ENCODE measurements at regions not wholly inside any gene's neighbourhood (a gene's known extent, or its start where the extent isn't known, plus 50 kb on each side); places are given as distances from the start of the nearest gene placed in this dataset.

DNA sequence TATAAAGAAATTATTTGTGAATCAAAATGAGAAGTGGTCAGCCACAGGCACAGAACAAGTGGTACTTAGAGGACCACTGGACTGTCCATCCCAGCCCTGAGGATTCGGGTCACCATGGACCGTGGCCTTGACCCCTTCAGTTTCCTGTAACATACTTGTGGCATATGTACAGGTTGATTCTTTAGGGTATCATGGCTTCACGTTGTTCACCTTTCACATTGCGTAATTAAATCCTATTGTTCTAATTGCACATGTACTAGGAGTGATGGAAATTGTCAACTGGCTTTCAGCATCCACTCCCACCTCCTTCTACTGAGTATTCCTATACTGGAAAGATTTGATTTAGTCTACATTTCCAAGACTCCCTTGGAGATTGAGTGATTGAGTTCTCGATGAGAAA, 148.3 kb upstream of the GJB5 start:
- DNase-seq (ENCODE audit: low read depth), result no peak

DNA sequence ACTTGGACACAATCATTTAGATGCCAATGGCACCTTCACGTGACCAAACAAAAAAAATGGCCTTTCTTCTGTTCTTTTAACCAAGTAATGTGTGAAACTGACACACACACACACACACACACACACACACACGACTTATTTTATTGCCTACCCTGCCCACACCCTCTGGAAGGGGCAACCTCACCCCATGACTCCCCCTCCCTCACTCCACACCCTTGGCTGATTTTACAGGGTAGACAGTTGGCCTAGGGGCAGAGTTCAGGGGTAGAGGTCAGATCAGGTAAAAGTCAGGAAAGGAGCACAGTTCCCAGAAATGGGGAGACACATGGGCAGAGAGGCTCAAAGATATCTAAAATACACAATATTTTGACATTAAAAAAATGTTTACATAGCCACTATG, 144.8 kb upstream of the GJB5 start:
- no peak for DNase-seq (ENCODE audit: low read depth)

DNA sequence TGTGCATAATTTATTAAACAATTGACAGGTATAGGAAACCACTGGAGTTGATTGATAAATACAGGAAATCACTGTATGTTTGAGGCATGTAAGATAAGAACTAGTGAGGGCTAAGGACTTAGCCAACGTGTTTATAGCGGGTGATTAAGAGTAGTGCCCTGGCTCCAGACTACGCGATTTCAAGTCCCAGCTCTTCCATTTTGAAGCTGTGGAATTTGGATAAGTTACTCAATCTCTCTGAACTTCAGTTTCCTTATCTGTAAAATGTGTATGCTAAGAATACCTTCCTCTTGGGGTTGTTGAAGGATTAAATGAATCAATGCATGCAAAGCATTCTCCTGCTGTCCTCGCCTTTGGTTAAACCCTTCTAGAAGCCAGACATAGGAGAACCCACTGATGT, 143.3 kb upstream of the GJB5 start:
- DNase-seq (ENCODE audit: low read depth), result no peak

DNA sequence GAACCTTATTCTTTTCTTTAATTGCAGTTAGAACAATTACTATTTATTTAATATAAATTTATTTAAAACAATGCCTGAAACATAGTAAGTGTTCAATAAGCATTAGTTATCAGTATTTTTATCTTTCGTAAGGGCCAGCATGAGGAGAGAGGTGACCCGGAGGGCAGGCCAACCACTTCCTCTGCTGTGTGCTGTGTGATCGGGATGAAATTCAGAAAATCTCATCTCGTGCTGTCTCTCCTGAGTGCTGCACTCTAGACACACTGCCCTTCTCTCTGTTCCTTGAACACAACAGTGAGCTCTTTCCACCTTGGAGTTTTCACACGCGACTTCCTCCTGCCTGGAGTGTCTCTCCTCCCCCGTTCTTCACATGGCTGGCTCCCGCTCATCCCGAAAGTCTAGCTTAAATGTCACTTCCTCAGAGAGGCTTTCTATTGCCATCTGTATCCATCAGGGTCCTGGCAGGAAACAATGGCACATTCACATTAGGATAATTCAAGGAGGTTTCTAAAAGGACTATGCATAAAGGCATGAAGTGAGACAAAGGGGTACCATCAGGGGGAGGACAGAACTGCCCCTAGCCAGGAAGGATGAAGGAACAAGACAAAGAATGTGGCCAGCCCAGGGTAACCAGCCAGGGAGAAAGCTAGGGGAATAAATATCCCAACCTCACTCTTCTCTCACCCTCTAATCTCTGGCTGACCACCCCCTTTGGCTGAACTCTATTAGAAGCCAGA, 142.6 kb upstream of the GJB5 start:
- DNase-seq (ENCODE audit: low read depth), result no peak

DNA sequence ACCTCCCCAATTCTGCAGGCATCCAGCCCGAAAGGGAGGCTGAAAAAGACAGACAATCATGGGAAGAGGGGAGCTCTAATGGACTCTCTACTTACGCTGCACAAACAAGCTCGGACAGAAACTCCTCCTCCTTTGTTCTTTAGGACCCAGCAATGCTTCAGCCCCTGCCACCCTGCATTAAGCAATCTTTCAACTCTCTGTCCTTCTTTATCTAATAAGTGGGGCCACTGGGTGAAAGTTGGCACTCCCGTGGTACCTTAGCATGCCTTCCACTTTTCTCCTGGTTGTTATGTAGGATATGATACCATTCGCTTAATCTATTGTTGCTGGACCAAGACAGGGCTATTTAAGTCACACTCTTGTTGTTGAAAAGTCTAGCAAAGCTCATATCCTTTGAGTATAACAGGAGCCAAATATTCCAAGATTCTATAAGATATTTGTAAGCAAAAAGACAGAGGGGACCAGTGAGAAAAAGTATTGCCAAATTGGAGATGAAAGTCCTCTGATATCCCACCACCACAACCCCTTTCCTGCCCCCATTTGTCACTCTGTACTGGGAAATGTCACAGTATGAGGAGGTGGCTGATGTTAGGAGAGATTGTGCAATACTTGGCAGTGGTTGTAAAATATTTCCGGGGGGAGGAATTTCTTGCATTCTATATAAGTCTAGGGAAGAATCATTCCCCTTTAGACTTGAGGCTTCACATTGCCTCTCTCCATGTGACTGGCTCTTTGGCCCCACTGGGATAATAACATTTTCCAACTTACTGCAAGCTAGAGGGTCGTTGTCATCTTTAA, 137.3 kb upstream of the GJB5 start:
- no peak for DNase-seq (ENCODE audit: low read depth)

DNA sequence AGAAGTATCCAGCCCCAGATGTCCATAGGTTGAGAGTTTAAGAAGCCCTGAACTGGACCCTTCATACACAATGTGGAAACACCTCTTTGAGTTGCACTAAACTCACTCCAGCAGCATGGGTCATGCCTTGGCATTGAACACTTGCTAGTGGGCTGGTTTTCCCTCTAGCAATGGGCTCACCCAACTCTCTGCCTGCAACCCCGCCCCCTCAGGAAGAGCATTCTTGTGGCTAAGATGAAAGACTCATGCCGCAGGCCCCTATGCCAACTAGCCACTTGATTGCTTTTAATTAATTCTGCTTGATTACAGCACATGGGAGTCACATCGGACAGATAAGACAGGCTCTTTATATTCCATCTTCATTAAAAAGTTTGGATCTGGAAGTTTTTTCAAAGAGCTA, 136.5 kb upstream of the GJB5 start:
- DNase-seq (ENCODE audit: low read depth), result peak; percentile 39

DNA sequence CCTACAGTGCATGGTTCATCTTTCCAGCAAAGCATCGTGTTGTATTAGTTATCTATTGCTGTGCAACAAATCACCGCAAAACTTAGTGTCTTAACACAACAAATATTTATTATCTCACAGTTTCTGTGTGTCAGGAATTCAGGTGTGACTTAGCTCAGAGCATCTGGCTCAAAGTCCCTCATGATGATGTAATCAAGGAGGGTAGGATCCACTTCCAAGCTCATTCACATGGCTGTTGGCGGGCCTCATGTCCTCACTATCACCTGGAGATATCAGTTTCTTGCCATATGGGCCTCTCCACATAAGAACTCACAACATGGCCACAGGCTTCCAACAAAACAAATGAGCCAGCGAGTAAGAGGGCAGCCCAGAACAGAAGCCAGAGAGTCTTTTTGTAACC, 135.6 kb upstream of the GJB5 start:
- no peak for DNase-seq (ENCODE audit: low read depth)

DNA sequence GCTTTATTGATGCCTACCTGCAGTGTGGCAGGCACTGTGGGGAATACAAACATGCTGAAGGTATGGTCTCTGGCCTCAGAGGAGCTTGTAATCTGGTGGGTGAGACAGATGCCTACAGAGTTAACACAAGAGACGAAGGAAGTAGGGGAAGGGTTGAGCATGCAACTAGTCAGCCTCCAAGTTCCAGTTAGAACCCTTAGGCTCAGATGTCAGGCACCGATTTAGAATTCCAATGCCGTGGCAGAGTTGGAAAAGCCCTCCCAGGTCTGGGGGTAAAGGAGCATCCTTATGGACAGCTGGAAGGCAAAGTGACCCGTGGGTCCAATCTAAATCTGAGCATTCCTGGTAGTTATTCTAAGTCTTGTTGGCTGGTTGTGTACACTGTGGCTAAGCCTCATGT, 132.9 kb upstream of the GJB5 start:
- no peak for DNase-seq (ENCODE audit: low read depth)

DNA sequence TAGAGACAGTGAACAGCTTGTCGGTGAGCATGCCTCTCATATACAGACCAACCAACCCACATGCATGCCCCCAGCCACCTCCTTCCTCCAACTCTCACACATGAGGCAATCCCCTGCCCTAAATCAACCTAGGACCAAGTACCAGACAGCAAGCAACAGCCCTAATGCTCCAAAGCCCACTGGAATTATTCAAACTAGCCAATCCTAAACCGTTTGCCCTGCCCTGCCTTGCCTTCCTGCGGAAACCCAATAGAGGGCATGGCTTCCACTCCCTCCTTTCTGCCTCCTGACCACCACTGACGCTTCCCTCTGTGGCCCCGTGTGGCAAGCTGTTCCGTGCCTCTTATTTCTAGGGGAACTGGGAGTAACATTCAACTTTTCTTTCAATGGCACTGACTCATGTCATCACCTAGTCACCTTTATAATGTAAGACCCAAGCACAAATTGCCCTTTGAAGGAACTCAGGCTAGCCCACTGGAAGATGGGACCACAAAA, 129.3 kb upstream of the GJB5 start:
- DNase-seq (ENCODE audit: low read depth), result no peak

DNA sequence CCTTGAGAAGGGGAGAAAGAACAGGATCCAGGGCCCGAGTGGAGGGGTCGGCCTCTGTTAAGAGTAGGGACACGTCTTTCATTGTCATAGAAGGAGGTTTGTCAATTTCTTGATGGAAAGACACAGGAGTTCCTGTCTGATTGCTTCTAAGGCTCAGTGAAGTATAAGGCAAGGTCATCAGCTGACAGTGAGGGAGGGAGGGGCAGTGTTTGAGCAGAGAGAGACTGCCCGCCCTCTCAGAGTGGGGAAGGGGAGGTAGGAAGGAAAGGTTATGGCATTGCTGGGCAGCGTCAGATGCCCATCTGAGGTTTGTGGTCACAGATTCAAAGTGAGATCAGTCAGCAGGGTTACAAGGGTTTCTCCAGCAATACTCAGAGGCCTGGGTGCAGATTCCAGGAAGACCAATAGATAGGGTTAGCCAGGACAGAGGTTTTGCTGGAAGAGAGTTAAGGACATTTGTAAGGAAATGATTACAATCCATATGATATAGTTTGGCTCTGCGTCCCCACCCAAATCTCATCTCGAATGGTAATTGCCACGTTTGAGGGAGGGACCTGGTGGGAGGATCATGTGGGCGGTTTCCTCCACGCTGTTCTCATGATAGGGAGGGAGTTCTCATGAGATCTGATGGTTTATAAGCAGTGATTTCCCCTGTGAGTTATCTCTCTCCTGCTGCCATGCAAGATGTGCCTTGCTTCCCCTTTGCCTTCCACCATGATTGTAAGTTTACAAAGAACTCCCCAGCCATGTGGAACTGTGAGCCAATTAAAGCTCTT, 127.2 kb upstream of the GJB5 start:
- no peak for DNase-seq (ENCODE audit: low read depth)

DNA sequence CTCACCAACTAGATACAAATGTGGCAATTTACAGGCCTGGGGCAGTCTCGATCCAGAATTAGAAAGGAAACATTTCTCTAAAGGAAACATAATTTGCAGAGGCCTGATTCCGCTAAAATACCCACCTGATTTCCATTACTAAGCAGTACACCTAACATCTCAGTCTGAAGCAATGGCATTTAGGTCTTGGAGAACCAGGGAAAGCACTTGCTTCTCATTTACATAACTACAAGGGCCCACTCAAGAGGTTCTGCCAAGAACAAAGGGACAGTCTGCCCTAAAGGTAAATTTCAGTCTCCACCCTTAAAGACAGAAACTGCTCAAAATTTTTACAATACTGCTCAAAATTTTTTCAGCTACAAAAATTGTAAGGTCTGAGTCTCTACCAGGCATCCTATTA, 123.7 kb upstream of the GJB5 start:
- DNase-seq (ENCODE audit: low read depth), result no peak

DNA sequence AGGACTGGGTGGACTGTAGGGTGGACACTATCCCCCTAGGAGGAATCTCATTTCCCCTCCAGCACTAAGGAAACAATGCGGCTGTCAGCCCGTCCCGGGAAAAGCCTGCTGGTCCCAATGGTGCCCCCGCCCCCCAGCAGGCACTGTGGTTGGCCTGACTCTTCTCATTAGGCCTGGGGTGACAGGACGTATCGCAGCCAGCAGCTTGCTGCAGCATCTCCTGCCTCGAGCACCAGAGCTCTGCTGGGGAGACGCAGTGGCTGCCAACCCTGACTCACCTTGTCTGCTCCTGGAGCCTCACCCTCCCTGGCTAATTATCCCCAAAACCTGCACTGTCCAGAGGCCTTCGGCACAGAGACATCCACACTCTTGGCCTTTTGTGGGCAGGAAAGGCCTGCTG, 115.1 kb upstream of the GJB5 start:
- DNase-seq (ENCODE audit: low read depth), result no peak

DNA sequence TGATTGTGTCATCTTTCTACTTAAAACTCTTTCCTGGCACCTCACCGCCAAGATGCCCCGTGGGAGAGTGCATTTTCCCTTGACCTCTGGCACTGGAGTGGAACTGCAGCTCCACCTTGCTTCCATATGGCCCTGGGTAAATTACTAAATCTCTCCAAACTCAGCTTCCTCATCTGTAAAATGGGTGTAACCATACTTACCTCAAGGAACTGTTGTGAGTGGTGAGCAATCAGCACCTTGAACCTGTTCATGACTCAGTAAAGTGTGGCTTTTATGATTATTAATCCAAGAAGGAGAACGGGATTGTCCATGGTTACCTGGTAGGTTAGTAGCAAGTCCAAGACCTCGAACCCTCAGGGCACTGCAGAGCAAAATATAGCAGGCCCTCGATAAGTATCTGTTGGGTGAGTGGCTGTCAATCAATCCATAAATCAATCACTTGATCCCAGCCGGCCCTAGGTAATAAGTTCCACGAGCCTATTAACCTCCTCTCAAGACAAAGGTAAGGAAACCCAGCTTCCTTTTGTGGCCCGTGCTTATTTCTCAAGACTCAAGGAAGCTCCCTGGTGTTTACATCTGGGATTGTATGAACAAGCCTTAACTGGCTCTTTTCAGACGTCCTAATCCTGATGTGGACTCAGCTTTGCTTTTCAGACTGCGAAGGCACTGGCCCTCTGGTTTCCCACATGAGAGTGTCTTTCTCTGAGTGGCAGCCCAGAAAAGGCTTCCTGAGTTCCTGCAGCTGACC, 114.0 kb upstream of the GJB5 start:
- DNase-seq (ENCODE audit: low read depth), result no peak

DNA sequence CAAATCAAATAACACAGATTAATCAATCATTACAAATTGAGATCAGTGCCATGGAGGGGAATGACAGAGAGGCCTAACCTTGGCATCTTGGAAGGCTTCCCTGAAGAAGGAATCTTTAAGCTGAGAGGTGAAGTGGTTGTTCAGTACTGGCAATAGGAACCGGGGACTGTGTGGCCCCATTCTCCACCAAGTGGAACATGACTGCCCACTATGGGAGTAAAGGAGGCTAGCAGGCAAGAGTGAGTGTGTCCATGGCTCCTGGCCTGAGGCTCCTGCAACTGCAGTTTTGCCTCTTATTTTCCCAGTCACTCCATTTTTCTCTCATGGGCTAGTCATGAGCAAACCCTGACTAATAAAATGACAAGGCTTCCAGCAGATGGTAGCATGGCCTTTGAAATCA, 112.2 kb upstream of the GJB5 start:
- DNase-seq (ENCODE audit: low read depth), result no peak

DNA sequence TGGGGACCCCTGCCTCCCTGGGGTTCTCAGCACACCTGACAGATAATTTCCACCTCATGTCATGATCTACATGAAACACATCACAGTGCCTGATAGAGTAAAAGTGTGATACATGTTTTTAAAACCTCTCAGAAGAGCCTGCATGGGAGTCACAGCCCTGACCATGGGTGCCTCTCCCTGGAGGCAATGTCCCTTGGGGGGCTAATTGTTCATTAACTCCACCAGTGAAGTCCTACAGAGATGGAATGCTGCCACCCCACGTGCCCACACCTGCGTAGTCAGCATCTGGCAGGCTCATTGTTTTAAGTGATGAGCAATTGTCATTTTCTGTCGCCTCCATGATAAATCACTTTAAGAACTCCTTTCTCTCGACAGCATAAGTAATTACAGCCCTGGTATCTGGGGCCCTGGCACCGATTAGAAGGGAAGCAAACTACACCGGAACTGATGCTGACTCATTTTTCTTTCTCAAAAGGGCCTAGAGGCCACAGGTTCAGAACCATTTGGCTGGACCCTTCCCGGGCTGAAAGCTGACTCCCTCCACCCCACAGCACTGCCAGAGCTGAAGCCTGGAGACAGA, 109.6 kb upstream of the GJB5 start:
- DNase-seq (ENCODE audit: low read depth), result no peak

DNA sequence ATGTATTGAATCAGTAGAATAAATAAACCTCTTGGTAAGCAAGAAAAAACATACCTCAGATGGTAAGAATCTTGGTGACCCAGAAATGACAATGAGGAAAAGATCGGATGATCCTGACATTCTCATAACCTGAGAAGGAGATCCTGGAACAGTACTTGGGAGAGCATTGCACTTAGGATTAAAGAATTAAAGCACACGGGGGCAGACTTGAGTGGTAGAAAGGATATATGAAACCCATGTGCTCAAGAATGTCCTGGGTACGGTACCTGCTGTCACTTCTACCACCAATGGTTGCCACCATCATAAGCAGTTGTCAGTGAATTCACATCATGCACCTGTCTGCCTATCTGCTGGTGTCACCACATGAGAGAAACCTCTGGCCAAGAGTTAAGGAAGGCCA, 108.9 kb upstream of the GJB5 start:
- DNase-seq (ENCODE audit: low read depth), result no peak

DNA sequence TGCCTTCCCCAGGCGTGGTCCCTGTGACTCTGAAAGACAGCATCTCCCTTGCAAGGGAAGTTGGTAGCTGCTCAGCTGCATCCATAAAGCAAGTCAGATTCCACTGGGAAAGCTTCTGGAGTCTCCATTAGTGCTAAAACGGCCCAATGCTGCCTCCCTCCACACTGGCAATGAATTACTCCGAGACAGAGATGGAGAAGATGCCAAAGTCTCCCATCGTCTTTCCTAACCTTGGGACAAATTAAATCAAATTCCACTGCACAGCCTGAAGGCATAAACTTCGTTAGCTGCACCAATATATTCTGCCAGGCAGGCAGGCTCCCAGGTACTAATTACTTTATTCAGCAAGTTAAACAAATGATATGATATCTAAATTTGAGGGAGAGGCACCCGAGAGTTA, 106.3 kb upstream of the GJB5 start:
- no peak for DNase-seq (ENCODE audit: low read depth)

DNA sequence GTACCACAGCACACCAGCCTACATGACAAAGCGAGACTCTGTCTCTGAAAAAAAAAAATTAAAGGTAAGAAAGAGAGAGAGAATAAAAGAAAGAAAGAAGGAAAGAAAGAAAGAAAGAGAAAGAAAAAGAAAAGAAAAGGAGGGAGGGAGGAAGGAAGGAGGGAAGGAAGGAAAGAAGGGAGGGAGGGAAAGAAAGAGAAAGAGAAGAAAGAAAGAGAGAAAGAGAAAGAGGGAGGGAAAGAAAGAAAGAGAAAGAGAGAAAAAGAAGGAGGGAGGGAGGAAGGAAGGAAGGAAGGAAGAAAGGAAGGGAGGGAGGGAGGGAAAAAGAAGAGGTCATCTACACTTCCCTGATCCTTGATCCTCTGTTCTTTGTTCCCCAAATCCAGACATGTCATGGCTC, 104.8 kb upstream of the GJB5 start:
- no peak for DNase-seq (ENCODE audit: low read depth)

DNA sequence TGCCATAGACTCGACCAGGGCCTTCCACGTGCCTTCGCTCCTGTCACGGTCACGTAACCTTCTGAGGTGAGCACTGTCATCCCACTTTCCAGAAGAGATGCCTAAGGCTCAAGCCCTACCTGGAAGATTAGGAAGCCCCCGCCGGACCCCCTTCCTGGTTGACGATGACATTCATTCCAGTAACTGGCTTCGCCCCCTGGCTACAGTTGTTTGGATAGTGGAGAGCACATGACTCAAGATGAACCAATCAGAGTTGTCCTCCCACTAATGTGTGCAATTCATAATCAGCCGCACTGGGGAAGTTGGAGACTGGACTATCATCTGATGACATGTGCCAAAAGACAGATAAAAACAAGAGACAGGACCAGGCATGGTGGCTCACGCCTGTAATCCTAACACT, 104.0 kb upstream of the GJB5 start:
- DNase-seq (ENCODE audit: low read depth), result no peak

DNA sequence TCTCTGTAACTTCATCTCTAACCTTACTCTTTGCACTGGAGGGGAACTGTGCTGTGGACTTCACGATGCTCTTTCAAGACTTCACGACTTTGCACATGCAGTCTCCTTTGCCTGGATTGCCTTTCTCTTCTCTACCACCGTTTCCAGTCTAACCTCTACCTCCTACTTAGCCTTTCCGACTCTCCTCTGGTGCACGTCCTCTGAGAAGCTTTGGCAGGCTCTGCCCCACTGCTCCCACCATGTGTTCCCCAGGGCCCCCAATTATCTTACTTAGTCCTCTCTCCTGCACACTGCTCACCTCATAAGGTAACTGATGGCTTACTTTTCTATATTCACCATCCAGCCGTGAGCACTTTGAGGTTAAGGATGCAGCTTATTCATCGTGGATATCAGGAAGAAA, 101.7 kb upstream of the GJB5 start:
- no peak for DNase-seq (ENCODE audit: low read depth)

DNA sequence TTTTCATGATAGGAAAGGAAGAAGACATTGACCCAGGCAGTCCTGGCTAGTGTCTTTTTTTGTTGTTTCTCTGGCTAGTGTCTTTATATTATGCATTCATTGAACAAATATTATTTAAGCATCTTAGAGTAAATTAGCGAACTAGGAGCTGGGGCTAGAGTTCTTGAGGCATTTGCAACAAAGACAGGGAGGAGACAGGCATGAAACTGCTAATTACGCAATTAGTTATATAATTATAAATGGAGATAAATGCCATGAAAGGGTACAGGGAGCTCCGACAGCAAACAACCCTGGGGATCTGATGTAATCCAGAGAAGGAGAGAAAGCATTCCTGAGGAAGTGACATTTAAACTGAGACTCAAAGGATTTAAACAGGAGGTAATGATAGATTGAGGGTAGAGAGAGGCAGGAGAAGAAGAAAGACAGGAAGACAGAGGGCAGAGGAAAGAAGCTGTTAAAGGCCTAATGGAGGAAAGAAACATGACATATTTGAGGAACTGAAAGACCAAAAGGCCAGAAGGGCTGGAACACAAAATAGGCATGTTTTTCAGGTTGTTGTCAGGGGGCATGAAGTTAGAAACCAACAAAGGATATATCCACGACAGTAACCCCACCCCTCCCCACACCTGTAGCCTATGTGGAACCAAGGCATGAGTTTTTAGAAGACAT, 99.5 kb upstream of the GJB5 start:
- no peak for DNase-seq (ENCODE audit: low read depth)
